GM19438 (cell line): ENCODE measurements at regions not wholly inside any gene's neighbourhood (a gene's known extent, or its start where the extent isn't known, plus 50 kb on each side); places are given as distances from the start of the nearest gene placed in this dataset.

Source experiments
- ATAC-seq: cut with Tn5 transposase; IDR thresholded peaks from one replicate; pipeline ENCODE4 v1.9.1; 2021; ENCODE audit warnings: low read depth; ENCODE audit not compliant: unreplicated experiment

DNA sequence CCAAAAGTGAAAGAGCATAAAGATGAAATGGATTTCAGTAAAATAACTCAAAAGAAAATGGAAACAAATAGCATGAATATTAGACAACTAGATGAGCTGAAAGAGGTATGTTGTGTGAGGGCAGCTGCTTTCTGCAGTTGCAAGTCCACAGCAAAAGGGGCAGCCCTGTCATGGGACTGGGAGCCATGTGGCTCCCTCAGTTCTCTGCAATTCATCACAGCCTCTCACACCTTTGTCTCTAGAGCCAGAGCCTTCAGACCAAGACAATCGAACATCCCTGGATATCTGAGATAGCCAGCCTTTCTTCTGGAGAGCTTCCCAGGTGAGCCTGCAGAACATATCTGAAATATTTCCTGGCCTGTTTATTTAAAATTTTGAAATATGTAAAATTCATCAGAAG lies 538.7 kb downstream of the REEP3 start:
- no peak for ATAC-seq

DNA sequence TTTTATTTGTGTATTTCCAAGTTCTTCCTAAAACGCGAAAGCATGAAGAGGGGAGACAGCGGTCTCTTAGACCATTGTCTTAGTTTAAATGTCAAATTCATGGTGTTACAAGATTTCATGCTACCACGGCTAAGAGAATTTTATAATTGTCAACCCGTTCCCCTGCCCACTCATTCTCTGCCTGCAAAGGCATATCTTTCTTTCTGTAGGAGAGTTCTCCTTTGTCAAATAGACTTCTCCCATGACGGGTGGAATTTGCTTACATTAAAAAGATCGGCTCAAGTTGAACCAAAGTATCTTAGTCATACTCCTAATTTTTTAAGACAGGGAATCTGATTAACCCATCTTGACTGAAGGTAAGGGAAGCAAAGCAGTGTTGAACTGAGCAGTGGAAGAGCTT lies 539.2 kb downstream of the REEP3 start:
- no peak for ATAC-seq

DNA sequence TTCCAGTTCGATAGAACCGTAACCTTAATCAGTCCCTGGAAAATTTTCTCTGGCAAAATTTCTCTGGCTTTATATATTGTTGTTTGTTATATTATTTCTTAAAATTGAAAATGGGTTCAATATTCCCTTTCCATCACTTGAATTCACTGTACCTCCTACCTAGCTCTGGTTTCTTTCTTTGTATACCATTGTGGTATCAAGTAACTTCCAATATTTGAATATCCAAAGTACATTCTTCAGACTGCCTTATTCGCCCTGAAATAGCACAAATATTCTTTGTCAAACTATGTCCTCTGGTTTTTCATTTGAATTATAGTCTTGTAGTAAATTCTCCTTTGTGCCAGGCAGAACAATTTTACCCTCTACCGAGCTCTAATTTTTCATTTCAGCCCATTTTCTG lies 541.6 kb downstream of the REEP3 start:
- no peak for ATAC-seq

DNA sequence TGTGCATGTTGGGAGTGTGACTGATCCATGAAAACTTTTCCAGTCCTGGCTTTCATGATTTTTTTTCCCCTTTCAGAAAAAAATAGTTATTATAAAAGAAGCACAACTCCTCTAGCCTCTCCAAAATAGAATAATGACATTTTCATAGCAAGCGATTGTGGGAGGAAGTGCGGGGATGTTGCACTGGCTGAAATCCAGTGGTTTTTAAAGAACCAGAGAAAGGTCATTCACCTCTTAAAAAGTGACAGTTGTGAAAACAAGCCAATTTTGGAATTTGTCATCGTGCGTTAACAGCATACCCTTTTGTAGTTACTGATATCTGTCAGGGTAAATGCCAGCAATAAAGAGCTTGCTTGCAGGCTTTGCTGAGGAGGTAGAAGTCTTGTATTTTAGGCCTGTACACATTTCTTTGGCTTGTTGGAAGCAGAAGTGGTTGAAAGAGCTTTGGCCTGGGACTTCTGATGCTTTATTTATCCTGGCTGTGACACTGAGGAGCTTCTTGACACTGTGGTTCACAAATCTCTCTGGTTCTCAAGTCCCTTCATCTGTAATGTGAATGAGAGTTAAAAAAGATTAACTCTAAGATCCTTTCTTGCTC lies 545.9 kb downstream of the REEP3 start:
- no peak for ATAC-seq

DNA sequence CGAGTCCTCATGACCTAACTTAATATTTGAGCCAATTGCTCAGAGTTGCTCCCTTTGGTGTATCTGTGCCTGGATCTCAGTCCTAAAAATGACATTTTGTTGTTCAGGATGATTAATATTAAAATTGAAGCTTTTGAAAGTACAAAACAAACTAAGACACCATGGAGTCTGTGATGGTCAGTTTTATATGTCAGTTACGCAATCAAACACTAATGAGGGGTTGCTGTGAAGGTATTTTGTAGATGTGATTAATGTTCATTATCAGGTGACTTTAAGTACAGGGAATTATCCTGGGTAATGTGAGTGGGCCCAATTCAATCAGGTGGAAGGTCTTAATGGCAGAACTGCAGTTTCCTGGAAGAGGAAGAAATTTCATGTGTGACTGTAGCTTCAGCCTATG lies 546.7 kb downstream of the REEP3 start:
- no peak for ATAC-seq

DNA sequence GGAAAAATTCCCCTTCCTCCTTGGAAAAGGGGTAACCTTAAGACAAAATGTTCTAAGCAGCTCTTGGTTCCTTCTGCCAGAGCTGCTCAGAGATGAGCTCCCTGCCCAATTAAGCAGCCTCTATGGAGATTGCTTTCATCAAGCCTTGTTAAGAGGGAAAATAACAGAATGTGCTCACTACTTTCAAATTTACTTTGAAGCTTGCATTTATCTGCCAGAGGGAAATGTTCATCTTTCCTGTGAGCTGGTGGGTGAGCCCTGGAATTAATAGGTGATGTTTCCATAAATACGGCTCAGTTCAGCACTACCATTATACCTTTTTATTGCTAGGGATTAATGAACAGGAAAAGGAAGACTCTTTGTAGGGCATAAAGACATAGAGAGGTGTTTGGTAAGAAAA lies 549.0 kb downstream of the REEP3 start:
- ATAC-seq = no peak

DNA sequence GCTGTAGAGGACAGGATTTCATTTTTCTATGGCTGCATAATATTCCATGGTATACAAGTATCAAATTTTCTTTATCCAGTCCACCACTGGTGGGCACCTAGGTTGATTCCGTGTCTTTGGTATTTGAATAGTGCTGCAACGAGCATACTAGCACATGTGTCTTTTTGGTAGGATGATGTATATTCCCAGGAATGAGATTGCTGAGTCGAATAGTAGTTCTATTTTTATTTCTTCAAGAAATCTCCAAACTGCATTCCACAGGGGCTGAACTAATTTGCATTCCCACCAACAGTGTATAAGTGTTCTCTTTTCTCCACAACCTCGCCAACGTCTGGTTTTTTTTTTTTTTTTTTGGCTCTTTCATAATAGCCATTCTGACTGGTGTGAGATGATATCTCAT lies 550.0 kb downstream of the REEP3 start:
- no peak for ATAC-seq

DNA sequence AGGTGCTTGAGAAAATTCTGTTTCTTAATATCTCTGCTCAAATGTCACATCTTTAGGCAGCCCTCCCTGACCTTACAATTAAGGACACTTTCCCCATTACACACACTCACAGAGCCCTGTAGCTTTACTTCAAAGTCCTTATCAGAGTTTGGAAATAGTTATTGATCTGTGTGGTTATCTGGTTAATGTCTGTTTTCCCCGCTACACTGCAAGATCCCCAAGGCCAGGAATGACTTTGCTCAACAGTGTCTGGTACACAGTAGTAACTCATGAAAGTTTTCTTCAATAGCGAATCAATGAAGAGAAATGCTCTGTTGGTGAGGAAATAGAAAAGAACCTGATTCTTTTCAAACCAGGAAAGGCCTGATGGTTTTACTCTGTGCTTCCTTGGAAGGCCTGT lies 554.4 kb downstream of the REEP3 start:
- ATAC-seq = no peak

DNA sequence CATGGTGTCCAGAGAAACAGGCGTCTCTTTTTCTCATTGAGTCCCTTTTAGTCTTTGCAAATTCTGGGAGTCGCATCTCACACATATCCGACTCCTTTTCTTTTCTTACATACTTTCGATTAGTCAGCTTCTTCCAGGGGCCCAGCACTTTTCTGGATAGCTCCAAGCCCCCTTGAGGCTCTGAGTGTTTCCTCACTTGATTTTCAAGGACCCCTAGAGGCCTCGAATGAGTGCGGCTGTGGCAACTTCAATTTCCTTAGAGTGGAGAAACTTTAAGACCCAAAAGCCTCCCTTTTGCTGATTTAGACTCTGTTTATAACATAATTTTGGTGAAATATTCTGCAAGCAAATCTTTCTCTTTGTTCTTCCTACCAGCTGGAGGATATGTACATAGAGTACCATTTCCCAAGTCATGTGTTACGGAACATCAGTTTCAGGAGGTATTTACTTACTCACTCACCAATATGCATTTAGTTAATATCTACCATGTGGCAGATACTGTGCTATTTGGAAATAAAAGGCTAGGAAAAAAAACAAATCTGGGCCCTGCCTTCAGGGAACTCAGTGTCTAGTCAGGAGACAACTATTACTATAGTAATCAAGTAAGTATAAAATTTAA lies 555.2 kb downstream of the REEP3 start:
- no peak for ATAC-seq

DNA sequence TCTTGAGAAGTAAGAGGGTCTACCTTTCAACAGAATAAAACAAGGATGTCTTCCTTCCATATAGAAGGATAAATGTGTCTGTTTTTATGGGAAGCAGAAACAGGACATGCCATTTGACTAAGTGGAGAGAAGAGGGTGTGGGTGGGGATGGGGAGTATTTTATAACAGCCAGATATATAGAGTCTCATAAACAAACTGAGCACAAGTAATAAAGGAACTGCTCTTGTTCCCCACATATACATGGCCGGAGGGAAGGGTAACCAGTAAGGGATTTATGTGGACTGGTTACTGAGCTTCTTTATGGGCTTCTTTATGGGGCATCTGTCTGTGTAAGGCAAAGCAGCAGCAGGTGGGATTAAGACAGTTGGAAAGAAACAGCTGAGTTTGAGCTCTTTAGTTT lies 558.1 kb downstream of the REEP3 start:
- ATAC-seq = no peak

DNA sequence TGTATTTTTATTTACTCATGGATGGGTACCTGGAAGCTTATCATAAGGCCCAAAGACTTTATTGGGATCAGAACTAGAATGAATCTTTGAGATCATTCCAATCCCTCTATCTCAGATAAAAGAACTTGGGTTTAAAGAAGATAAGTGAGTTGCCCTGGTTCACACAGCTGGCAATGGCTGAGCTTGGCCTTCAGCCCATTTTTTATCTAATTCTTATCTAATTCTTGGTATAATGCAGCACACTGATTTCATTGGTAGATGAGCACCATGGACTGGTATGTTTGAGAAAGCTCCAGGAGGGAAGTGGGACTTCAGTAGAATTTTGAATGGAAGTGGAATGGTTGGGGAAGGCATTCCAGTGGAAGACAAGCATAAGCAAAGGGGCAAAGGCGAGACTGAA lies 558.9 kb downstream of the REEP3 start:
- ATAC-seq = no peak

DNA sequence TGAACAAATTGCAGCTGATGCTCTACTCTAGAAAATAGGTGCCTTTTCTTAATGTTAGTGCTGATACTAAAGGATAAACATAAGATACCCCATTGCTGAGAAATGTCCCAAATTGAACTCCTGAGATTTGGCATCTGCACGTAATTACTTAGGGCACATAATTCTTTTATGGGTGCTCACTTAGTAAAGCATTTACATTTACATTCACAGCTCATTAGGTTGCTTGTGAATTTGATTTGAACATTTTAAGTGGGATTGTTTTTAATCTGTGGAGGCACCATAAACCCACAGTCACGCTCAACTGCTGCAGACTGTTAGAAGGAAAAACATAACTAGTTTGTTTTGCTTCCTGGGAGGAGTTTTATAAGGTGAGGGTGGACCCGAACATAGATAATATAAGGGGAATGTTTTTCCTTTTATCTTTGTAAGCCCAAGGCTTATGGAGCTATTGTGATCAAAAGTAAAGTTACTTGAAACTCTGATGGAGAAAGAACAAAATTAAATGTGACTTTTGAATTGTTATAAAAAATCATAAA lies 560.8 kb downstream of the REEP3 start:
- no peak for ATAC-seq

DNA sequence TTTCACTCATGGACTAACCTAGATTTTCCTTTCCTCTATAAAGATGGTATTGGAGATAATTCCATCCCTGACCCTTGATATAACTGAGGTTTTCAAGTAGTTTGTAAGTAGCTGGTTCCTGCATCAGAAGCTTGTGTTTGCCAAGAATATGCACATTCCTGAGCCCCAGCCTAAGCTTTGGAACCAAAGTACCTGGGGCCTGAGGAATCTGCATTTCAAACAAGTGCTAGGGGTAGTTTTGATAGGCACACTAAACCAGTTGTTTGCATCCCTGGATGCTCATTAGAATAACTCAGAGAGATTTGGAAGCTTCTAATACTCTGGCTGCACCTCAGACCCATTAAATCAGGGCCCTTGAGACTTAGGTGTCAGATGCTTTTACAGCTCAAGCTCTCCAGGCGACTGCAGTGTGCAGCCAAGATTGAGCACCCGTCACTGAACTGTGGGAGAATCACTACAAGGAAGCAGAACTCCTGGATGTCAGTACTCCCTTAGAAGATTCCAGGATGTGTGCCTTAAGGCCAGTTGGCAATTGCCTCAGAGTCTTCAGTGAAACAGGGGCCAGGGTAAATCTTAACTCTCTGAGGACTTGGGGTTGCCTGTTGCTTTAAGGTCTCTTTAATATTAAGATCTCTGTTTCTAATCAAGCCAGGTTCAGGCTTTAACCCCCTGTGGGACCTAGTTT lies 565.0 kb downstream of the REEP3 start:
- ATAC-seq = no peak

DNA sequence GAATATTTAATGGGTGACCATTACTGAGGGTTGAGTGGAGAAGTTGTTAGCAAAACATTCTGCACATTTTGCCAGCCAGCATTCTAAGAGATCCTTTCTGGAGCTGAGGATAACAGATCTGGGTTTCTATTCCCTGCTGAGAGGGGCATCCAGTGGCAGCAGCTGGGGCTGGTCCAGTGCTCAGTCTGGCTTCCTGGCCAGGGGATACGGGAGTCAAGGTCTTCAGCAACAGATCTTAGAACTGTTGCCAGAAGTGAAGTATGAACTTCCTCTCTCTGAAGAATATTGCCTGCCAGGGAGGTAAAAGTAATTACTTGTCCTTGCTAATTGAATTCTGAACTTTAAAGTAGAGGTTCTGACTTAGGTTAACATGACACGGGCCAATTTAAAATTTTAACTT lies 568.4 kb downstream of the REEP3 start:
- no peak for ATAC-seq

DNA sequence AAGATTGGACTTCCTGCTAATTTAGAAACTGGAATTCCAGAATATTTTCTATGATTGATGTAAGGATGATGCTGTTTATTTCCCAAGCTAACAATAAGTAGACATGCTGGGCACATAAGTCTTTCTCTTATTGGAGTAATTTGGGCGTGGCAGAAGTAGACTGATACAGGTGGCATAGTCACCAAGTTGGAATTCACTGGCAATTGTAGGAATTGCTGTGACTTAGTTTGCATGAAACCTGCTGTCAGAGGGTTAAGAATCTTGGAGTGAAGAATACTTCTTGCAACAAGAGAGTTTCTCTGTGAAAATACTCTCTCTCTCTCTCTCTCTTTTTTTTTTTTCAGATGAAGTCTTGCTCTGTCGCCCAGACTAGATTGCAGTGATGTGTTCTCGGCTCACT lies 569.7 kb downstream of the REEP3 start:
- ATAC-seq = no peak

DNA sequence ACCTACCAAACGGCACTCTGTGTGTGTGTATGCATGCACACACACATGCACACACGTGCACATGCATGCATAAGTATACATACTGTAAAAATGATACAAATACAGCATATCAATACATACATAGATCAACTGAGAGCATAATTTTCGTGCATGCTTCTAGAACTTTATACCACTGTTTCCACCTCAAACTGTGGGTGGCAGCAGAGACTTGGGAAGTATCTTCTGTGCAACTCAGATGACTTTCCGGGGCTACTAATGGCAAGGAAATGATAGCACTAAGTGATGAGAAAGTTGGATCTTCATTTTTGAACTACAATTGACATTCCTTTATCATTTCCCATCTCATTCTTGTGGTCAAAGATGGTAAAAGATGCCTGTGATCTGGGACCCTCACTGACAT lies 570.7 kb downstream of the REEP3 start:
- ATAC-seq = no peak

DNA sequence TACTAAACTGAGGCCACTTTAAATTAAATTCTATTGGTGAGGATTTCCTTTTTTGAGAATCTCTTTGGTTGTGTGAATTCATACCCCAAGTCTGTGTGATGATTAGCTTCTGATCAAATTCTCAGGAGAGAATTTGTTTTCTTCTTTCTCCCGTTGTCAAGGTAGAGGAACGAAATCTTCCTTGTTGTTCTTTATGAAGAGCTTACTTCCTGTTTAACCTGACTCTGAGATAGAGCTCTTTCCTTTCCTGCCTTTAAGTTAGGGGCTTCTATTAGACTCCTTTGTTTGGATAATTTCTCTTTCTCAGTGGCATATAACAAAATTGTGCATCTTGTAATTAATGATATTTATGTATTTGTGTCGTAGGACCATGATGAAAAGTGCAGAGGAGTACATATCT lies 572.1 kb downstream of the REEP3 start:
- ATAC-seq = no peak

DNA sequence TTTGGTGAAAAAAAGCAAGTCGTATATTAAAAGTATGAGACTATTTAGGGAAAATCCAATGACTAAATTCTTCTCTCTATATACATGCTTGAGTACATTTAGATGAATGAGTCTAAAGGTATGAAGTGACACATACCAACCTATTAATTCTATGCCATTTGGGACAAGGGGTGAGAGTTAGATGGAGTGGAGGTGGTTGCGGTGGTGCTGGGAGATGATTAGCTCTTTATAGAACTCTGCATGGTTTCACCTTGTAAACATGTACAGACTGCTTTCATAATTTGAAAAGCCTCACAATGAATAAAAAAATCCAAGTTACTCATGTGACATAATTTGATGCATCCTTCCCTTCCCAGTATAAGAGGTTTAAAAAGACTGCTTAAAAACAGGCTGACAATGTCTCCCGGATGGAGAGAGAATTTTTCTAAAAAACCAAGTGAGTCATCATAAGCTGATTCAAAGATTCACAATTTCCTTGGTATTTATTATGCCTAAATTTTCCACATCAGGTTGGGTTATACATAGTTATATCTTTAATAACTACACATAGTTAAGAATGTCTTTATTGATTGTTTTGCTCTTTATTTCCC lies 572.8 kb downstream of the REEP3 start:
- ATAC-seq = no peak

DNA sequence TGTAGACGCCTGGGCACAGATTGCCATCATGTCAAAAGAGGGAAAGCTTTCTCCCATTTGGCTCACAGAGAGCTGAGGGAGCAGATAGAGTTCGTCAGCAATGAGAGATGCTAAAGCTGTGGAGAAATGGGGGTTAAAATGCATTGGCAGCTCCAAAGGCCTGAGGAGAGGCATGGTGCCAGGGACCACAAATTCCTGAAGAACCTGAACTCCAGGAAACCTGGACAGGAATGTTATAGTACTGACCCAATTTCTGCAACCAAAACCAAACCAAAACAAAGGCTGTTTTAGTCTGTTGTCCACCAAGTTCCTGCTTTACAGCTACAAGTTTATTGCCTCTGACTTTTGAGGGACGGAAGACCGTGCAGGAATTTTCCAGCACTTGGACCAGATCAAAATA lies 575.7 kb downstream of the REEP3 start:
- ATAC-seq = no peak

DNA sequence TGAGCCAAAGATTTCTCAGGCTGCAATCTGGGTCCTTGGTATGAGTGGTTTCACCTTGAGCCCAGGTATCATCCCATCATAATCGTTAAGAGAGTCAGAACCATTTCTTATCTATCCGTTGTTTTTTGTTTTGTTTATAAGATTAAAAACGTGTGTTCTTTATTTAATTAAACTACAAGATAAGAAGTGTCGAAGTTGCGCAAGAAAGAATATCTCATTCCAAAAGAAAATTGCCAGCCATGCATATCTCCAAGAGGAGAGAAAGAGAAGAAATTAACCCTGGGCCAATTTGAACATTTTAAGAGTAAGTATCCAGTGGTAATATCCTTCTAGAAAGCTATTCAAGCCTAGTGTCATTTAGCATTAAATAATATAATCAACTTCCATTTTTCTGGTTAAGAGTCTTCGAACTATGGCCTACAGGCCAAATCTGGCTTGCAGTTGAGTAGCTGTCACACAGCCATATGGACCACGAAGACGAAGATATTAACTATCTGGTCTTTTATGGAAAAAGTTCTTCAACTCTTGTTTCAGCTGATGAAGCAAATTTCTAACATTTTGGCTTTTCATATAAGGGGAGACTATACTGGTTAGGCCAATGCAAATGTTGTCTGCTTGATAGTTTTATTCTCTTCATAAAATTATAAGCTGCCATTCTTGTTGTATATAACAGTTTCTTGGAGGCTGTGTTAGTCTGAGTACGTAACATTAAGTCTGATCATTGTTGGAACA lies 576.4 kb downstream of the REEP3 start:
- no peak for ATAC-seq

DNA sequence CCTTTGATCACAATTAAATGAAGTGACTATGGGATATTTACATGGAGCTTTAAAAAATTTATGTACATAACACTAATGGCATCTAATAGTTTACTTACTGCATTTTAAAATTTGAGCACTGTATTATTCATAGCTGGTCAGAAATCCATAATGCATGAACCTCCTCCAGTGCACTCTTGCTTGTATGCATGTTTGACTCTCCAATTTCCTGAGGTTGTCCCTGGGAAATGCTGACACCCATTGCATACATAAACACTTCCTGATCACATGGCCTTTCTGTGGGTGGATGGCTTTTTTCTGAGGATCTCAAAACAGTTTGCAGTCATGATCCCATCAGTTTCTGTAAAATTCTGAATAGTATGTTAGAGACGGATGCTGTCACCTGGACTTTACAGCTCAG lies 577.8 kb downstream of the REEP3 start:
- ATAC-seq = no peak
